ENCODE measurements at regions not wholly inside any gene's neighbourhood (a gene's known extent, or its start where the extent isn't known, plus 50 kb on each side); places are given as distances from the start of the nearest gene placed in this dataset.

GRCh38 chr4:175431694-175432093 is 380.4 kb downstream of the GPM6A start:
- intact Hi-C loops (cut with micrococcal nuclease) = no loop called here

DNA sequence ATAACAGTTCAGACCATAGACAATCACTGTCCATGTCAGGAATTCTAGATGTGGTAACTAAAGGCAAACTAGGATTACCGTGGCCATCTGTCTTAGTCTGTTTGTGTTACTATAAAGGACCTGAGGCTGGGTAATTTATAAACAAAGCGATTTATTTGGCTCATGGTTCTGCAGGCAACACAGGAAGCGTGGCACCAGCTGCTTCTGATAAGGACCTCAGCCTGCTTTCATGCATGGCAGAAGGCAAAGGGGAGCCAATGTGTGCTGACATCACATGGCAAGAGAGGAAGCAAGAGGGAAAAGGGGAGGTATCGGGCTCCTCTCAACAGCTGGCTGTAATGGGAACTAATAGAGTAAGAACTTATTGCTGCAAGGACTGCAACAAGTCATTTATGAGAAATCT is 376.7 kb downstream of the GPM6A start:
- intact Hi-C loops (cut with micrococcal nuclease) = no loop called here

DNA sequence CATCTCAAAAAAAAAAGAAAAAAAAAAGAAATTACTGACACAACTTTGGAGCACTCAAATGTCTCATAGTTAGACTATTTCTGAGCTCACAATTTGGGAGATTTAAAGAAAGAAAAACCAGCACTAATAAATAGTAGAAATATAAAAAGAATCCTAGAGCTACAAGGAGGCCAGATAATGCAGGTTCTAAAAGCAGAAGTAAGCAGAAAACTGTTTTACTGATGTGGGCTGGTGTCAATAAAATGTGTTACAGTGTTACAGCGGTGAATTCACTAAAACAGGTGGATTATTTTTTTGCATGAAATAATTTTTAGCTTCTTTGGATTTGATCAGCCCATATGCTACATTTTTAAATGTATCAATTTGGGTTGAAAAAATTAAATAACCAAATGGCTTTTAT is 375.9 kb downstream of the GPM6A start:
- intact Hi-C loops (cut with micrococcal nuclease) = no loop called here

GRCh38 chr4:175440786-175441185 is 371.3 kb downstream of the GPM6A start:
- intact Hi-C loops (cut with micrococcal nuclease) = no loop called here

GRCh38 chr4:175441256-175441655 is 370.8 kb downstream of the GPM6A start:
- intact Hi-C loops (cut with micrococcal nuclease) = no loop called here

GRCh38 chr4:175443547-175443946 is 368.5 kb downstream of the GPM6A start:
- intact Hi-C loops (cut with micrococcal nuclease) = no loop called here

DNA sequence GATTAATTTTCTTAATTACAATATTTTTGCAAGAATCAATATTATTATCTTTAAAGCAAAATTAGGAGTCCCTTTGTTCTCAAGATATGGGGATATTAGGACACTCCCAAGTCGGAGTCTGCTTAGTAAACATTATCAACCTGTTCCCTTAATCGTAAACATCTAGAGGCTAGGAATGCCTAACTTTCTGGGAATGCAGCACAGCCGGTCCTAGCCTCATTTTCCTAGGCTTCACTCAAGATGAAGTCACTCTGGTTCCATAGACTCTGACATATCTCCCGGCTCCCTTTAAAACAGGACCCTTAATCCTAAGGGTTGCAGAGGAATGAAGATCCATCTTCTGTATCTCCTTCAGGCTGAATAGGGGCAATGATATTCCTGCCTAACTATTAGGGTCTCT is 367.6 kb downstream of the GPM6A start:
- intact Hi-C loops (cut with micrococcal nuclease) = no loop called here

GRCh38 chr4:175447016-175447415 is 365.0 kb downstream of the GPM6A start:
- intact Hi-C loops (cut with micrococcal nuclease) = no loop called here

GRCh38 chr4:175450446-175450845 is 361.6 kb downstream of the GPM6A start:
- intact Hi-C loops (cut with micrococcal nuclease) = no loop called here

- intact Hi-C loops (cut with micrococcal nuclease) = no loop called here
These were observed 360.7 kb downstream of the GPM6A start for GRCh38 chr4:175451238-175451965.

DNA sequence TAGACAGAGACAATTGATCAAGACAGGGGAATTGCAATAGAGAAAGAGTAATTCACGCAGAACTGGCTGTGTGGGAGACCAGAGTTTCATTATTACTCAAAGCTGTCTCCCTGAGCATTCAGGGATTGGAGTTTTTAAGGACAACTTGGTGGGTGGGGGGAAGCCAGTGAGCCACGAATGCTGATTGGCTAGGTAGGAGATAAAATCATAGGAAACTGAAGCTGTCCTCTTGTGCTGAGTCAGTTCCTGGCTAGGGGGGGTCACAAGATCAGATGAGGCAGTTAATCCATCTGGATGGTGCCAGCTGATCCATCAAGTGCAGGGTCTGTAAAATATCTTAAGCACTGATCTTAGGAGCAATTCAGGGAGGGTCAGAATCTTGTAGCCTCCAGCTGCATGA is 358.6 kb downstream of the GPM6A start:
- intact Hi-C loops (cut with micrococcal nuclease) = no loop called here

- intact Hi-C loops (cut with micrococcal nuclease) = no loop called here
These were observed 355.9 kb downstream of the GPM6A start for GRCh38 chr4:175456131-175456530.

- intact Hi-C loops (cut with micrococcal nuclease) = no loop called here
These were observed 354.1 kb downstream of the GPM6A start for GRCh38 chr4:175457956-175458355.

GRCh38 chr4:175459571-175459970 is 352.5 kb downstream of the GPM6A start:
- intact Hi-C loops (cut with micrococcal nuclease) = no loop called here

GRCh38 chr4:175460414-175460813 is 351.6 kb downstream of the GPM6A start:
- intact Hi-C loops (cut with micrococcal nuclease) = no loop called here

GRCh38 chr4:175469514-175469913 is 342.6 kb downstream of the GPM6A start:
- intact Hi-C loops (cut with micrococcal nuclease) = no loop called here

- intact Hi-C loops (cut with micrococcal nuclease) = no loop called here
These were observed 341.9 kb downstream of the GPM6A start for GRCh38 chr4:175470131-175470530.

DNA sequence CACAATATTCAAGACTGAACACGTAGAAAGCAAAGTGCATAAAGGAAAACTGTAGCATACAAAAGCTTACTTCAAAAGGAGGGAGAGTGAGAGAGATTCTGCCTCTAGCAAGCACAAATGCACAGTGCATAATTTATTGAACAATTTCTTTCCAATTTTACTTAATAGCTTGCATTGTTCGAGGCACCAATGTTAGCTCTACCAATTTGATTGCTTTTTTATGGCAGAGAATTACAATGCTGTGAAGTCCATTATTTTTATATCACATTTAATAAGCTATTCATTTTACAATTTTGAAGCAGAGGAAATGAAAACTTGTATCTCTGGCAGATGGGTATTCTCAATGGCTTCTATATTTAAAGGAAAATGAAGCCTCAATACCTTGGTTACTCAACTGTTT is 331.7 kb downstream of the GPM6A start:
- intact Hi-C loops (cut with micrococcal nuclease) = no loop called here

DNA sequence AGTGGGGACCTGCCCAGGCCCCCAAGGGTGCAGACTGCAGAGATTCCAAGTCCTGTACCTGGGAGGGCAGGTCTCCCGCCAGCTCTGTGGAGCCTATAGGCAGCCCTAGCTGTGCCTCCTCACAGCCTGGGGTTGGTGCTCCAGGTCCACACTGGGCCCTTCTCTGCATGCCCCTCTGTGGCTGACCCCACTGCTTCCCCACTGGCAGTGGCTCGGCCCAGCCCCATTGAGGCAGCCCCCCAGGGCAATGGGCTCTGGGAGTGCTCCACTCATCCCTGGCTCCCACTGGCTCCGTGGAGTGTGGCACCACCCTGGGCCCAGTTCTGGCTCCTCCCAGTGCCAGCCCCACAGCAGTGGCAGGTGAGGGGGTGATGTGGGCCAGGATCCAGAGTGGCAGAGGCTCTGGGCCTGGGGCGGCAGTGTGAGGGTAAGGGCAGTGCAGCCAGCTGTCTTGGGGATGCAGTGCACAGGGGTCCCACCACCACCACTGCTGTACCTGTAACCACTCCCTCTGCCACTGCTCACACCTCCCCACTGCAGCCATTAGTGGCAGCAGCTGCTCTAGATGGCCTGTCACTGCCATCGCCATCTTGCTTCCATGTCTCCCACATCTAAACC is 312.2 kb downstream of the GPM6A start:
- intact Hi-C loops (cut with micrococcal nuclease) = no loop called here

- intact Hi-C loops (cut with micrococcal nuclease) = no loop called here
These were observed 307.7 kb downstream of the GPM6A start for GRCh38 chr4:175504318-175504717.

- intact Hi-C loops (cut with micrococcal nuclease) = no loop called here
These were observed 302.7 kb downstream of the GPM6A start for GRCh38 chr4:175509320-175509719.

- intact Hi-C loops (cut with micrococcal nuclease) = no loop called here
These were observed 300.2 kb downstream of the GPM6A start for GRCh38 chr4:175511861-175512260.

DNA sequence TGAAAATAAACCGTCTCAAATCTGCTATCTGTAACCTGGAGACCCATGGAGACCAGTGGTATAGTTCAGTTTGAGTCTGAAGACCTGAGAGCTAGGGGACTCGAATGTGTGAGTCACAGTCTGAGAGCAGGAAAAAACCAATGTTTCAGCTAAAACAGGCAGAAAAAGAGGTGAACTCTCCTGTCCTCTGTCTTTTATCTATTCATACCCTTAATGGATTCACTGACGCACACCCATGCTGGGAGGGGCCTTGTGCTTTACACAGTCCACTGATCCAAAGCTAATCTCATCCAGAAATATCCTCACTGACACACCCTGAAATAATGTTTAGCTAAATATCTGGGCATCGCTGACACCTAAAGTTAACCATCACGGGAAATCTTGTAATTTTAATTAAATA is 297.9 kb downstream of the GPM6A start:
- intact Hi-C loops (cut with micrococcal nuclease) = no loop called here
